Right renal cortex interstitium (tissue), 3 donors: ENCODE measurements at regions not wholly inside any gene's neighbourhood (a gene's known extent, or its start where the extent isn't known, plus 50 kb on each side); places are given as distances from the start of the nearest gene placed in this dataset.

ENCODE experiments used
- DNase-seq, 3 donors: peaks; one replicate each; pipeline ENCODE4 v3.0.0-alpha.2; 2013; ENCODE audit warnings: low read depth in 3 of 3, low spot score in 2 of 3

- no peak for DNase-seq
These were observed 147.1 kb upstream of the LYZL1 start for GRCh38 chr10:29141761-29142160.

GRCh38 chr10:29142516-29143314 is 146.2 kb upstream of the LYZL1 start:
- no peak for DNase-seq

GRCh38 chr10:29144126-29144525 is 144.7 kb upstream of the LYZL1 start:
- no peak for DNase-seq

GRCh38 chr10:29146311-29147100 is 142.4 kb upstream of the LYZL1 start:
- no peak for DNase-seq

GRCh38 chr10:29150010-29150409 is 138.9 kb upstream of the LYZL1 start:
- peak in 1 of 3 donors; percentile 7 for DNase-seq

GRCh38 chr10:29151005-29151404 is 137.9 kb upstream of the LYZL1 start:
- no peak for DNase-seq

- no peak for DNase-seq
These were observed 131.5 kb upstream of the LYZL1 start for GRCh38 chr10:29157321-29157720.

- no peak for DNase-seq
These were observed 130.8 kb upstream of the LYZL1 start for GRCh38 chr10:29158066-29158465.

- no peak for DNase-seq
These were observed 128.7 kb upstream of the LYZL1 start for GRCh38 chr10:29160150-29160617.

- no peak for DNase-seq
These were observed 125.1 kb upstream of the LYZL1 start for GRCh38 chr10:29163746-29164145.

- DNase-seq = no peak
These were observed 122.2 kb upstream of the LYZL1 start for GRCh38 chr10:29166713-29167112.

- DNase-seq = no peak
These were observed 119.8 kb upstream of the LYZL1 start for GRCh38 chr10:29169021-29169420.

- DNase-seq = no peak
These were observed 117.2 kb upstream of the LYZL1 start for GRCh38 chr10:29171717-29172116.

- no peak for DNase-seq
These were observed 114.5 kb upstream of the LYZL1 start for GRCh38 chr10:29174389-29174788.

GRCh38 chr10:29176845-29177832 is 111.7 kb upstream of the LYZL1 start:
- DNase-seq = no peak

GRCh38 chr10:29181936-29182335 is 106.9 kb upstream of the LYZL1 start:
- DNase-seq = no peak

GRCh38 chr10:29183301-29183945 is 105.4 kb upstream of the LYZL1 start:
- DNase-seq = no peak

GRCh38 chr10:29184205-29185000 is 104.5 kb upstream of the LYZL1 start:
- no peak for DNase-seq

GRCh38 chr10:29185050-29185449 is 103.8 kb upstream of the LYZL1 start:
- no peak for DNase-seq
